Esophagus (tissue), 2 donors: ENCODE measurements at regions not wholly inside any gene's neighbourhood (a gene's known extent, or its start where the extent isn't known, plus 50 kb on each side); places are given as distances from the start of the nearest gene placed in this dataset.

Experiments
- H3K27ac ChIP-seq, 2 donors: one replicate each; pipeline ENCODE4 v1.5.1; 2013; ENCODE audit warnings: low read depth in 2 of 2, mild to moderate bottlenecking in 2 of 2, inconsistent platforms in 1 of 2, low read length in 1 of 2, moderate library complexity in 1 of 2
- H3K27me3 ChIP-seq, 2 donors: one replicate each; pipeline ENCODE4 v1.6.1; 2013; ENCODE audit warnings: low read length in 2 of 2, control low read depth in 1 of 2, mild to moderate bottlenecking in 1 of 2; ENCODE audit not compliant: insufficient read depth in 2 of 2, control insufficient read depth in 1 of 2
- H3K36me3 ChIP-seq, 2 donors: one replicate each; pipeline ENCODE4 v1.6.1; 2013; ENCODE audit warnings: low read length in 1 of 2; ENCODE audit not compliant: control insufficient read depth in 2 of 2, insufficient read depth in 2 of 2
- H3K4me1 ChIP-seq, 2 donors: one replicate each; pipeline ENCODE4 v1.6.1; 2013; ENCODE audit warnings: low read length in 1 of 2; ENCODE audit not compliant: control insufficient read depth in 2 of 2, insufficient read depth in 2 of 2
- H3K4me3 ChIP-seq, 2 donors: one replicate each; pipeline ENCODE4 v1.5.1; 2013; ENCODE audit warnings: low read length in 2 of 2, mild to moderate bottlenecking in 2 of 2, low read depth in 1 of 2, moderate library complexity in 1 of 2
- H3K9me3 ChIP-seq, 2 donors: one replicate each; pipeline ENCODE4 v1.6.1; 2013; ENCODE audit warnings: mild to moderate bottlenecking in 2 of 2, low read depth in 1 of 2, low read length in 1 of 2, moderate library complexity in 1 of 2; ENCODE audit not compliant: control insufficient read depth in 2 of 2, insufficient read depth in 1 of 2
- WGBS, 2 donors: extraction: QIAGEN DNeasy Blood & Tissue Kit; methylation state at CpG; one replicate each; pipeline ENCODE4 v1.1.7; 2013; 5-methylcytosine and 5-hydroxymethylcytosine counted together
- donor health status: healthy with polysubstance abuse.
- donor health status: Bipolar disorder and iron deficiency.

DNA sequence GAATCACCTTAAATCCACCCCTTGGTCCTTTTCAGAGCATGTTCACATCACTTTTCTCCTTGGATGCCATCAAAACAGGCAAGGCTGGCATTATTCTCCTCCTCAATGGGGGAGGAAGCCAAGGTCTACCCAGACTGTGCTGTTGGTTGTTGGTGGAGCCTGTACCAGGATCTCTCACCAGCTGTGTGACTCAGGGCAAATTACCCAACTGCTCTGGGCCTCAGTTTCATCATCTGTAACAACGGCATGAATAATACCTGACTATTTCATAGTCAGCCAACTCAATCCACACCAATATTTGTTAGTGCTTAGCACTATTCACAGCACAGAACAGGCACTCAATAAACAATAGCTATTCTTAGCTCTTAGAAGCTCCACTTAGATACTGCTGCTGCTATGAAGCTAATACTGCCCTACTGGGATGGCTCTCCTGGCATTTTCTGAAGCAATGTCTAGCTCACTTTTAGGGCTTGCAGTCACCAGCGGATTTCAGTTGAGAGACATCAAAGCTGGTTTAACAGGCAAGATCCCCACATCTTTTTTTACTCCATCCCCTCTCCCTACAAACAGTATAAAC, 116.9 kb downstream of the CCNA1 start:
- Histone ChIP-seq H3K36me3 (no peaks in the 10 kb centered on the region), H3K4me1 (no peaks in the 10 kb centered on the region), H3K27me3 (no peaks in the 10 kb centered on the region), H3K4me3 (no peak overlapping the region), H3K9me3 (no peaks in the 10 kb centered on the region), H3K27ac (no peak overlapping the region)
- WGBS, 2 donors, result 69 to 81% methylated on average over 2 of the region's 2 CpGs

DNA sequence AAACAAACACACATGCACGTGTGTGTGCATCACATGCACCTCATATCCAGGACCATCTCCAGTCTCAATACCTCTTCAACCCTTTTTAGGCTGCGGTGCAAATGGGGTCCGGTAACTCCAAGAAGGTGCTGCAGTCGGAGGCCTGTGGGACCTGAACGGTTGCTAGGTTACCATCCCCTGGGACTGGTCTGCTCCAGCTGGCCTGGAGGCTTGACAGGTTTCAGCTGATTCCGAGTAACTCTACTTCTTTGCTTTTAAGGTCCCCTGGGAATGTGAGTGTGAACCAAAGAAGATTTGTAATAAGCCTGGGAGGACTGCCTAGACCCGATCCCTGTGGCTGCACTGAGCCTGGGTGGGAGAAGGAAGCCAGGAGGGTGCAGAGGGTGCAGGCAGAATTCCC, 117.5 kb downstream of the CCNA1 start:
- Histone ChIP-seq H3K27ac (no peak overlapping the region), H3K36me3 (no peaks in the 10 kb centered on the region), H3K4me1 (no peaks in the 10 kb centered on the region), H3K4me3 (no peak overlapping the region), H3K9me3 (no peaks in the 10 kb centered on the region), H3K27me3 (no peaks in the 10 kb centered on the region)
- WGBS, 2 donors, result 59 to 65% methylated on average over 7 of the region's 7 CpGs

- H3K9me3 ChIP-seq, result no peaks in the 10 kb centered on the region
- H3K4me3 ChIP-seq, result no peak overlapping the region
- no peak overlapping the region for H3K27ac ChIP-seq
- no peaks in the 10 kb centered on the region for H3K4me1 ChIP-seq
- WGBS, 2 donors, result 59 to 65% methylated on average over 2 of the region's 2 CpGs
- no peaks in the 10 kb centered on the region for H3K36me3 ChIP-seq
- H3K27me3 ChIP-seq, result no peaks in the 10 kb centered on the region
These were observed 117.9 kb downstream of the CCNA1 start for GRCh38 chr13:36550177-36550576.

GRCh38 chr13:36551445-36551844, 119.2 kb downstream of the CCNA1 start:
- Histone ChIP-seq H3K27me3 (no peaks in the 10 kb centered on the region), H3K4me3 (no peak overlapping the region), H3K9me3 (no peaks in the 10 kb centered on the region), H3K27ac (no peak overlapping the region), H3K36me3 (no peaks in the 10 kb centered on the region), H3K4me1 (no peaks in the 10 kb centered on the region)
- 82 to 91% methylated on average over 3 of the region's 3 CpGs for WGBS, 2 donors

GRCh38 chr13:36552334-36552733, 120.0 kb downstream of the CCNA1 start:
- H3K27ac ChIP-seq, result no peak overlapping the region
- H3K9me3 ChIP-seq, result no peaks in the 10 kb centered on the region
- 86 to 88% methylated on average over 1 of the region's 1 CpG for WGBS, 2 donors
- H3K36me3 ChIP-seq, result no peaks in the 10 kb centered on the region
- H3K4me3 ChIP-seq, result no peak overlapping the region
- H3K4me1 ChIP-seq, result no peaks in the 10 kb centered on the region
- H3K27me3 ChIP-seq, result no peaks in the 10 kb centered on the region

GRCh38 chr13:36553491-36553890, 120.3 kb upstream of the SERTM1 start:
- WGBS, 2 donors, result 77 to 78% methylated on average over 1 of the region's 1 CpG
- no peak overlapping the region for H3K4me3 ChIP-seq
- no peak overlapping the region for H3K27ac ChIP-seq
- no peaks in the 10 kb centered on the region for H3K27me3 ChIP-seq
- no peaks in the 10 kb centered on the region for H3K9me3 ChIP-seq
- no peaks in the 10 kb centered on the region for H3K36me3 ChIP-seq
- no peaks in the 10 kb centered on the region for H3K4me1 ChIP-seq

DNA sequence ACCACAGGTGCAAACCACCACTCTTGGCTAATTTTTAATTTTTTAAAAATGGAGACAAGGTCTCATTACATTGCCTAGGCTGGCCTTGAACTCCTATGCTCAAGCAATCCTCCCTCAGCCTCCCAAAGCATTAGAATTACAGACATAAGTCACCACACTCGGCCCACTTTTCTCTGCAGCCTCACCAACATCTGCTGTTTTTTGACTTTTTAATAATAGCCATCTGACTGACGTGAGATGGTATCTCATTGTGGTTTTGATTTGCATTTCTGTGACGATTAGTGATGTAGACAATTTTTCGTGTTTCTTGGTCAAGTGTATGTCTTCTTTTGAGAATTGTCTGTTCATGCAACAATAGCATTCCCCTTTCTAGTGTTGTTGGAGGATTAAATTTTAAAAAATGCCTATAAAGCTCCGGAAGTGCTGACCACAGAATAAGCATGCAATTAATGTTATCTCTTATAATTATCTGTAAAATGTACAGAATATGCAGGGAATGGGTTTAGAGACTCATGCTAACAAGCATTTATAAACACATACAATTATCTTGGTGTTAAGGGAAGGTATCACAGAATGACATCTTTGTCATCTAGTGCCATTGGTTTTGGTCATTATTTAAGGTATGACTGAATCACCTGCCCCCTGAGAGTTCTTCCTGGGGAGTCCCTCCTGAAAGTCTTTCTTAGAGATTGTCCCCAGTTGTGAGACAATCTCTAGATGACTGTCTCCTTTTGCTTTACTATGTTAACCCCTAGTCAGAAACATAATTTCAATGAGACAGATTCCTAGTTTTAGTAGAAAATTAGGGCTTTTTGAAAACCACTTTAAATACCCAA, 118.5 kb upstream of the SERTM1 start:
- H3K27ac ChIP-seq, result no peak overlapping the region
- 74 to 84% methylated on average over 5 of the region's 5 CpGs for WGBS, 2 donors
- H3K27me3 ChIP-seq, result no peaks in the 10 kb centered on the region
- no peaks in the 10 kb centered on the region for H3K9me3 ChIP-seq
- no peaks in the 10 kb centered on the region for H3K4me1 ChIP-seq
- no peak overlapping the region for H3K4me3 ChIP-seq
- H3K36me3 ChIP-seq, result no peaks in the 10 kb centered on the region

DNA sequence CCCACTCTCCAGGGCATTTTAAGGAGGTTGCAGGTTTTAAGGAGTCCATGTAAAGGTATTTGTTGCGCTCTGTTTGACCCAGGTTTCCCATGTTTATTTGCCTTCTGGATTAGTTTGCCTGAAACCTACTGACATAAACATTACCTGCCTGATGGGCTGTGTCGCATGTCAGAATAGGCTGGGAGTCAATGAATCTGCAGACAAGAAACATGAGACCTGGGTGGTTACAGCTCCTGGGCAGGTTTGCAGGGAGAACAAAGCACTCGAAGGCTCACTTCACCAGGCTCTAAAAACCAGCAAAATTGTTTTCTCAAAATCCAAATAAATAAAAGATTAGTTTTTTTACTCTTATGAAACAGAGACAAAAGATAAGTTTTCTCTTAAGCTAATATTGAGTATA, 114.4 kb upstream of the SERTM1 start:
- whole genome bisulfite sequencing, 2 donors, result 55 to 66% methylated on average over 3 of the region's 3 CpGs
- H3K4me1 ChIP-seq, result no peaks in the 10 kb centered on the region

DNA sequence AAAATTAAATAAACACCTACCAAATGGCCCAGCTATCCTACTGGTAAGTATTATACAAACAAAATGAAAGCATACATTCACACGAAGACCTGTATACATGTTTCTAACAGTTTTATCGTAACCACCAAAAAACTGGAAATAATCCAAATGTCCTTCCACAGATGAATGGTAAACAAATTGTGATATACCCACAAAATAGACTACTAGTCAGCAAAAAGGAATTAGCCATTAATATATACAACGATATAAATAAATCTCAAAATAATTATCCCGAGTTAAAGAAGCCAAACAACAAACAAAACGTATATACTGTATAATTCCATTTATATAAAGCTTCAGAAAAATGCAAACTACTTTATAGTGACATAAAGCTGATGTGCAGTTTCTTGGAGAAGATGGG, 106.3 kb upstream of the SERTM1 start:
- WGBS, 2 donors, result 74 to 82% methylated on average over 5 of the region's 5 CpGs
- Histone ChIP-seq H3K36me3 (no peaks in the 10 kb centered on the region), H3K27ac (no peak overlapping the region)

More for the DNA sequence above, 114.4 kb upstream of the SERTM1 start:
- Histone ChIP-seq H3K36me3 (no peaks in the 10 kb centered on the region), H3K4me3 (no peak overlapping the region), H3K27ac (no peak overlapping the region), H3K27me3 (no peaks in the 10 kb centered on the region), H3K9me3 (no peaks in the 10 kb centered on the region)

GRCh38 chr13:36570489-36570888, 103.3 kb upstream of the SERTM1 start:
- no peaks in the 10 kb centered on the region for H3K9me3 ChIP-seq
- H3K4me3 ChIP-seq, result no peak overlapping the region
- no peak overlapping the region for H3K27ac ChIP-seq
- H3K27me3 ChIP-seq, result peaks cover 0 to 2% of the 10 kb centered on the region in 2 donors
- no peaks in the 10 kb centered on the region for H3K36me3 ChIP-seq
- 70 to 76% methylated on average over 2 of the region's 2 CpGs for WGBS, 2 donors
- H3K4me1 ChIP-seq, result no peaks in the 10 kb centered on the region

More for the DNA sequence above, 106.3 kb upstream of the SERTM1 start:
- no peaks in the 10 kb centered on the region for H3K4me1 ChIP-seq
- no peaks in the 10 kb centered on the region for H3K27me3 ChIP-seq
- no peak overlapping the region for H3K4me3 ChIP-seq
- H3K9me3 ChIP-seq, result no peaks in the 10 kb centered on the region
